HG03378 (cell line): ENCODE measurements at regions not wholly inside any gene's neighbourhood (a gene's known extent, or its start where the extent isn't known, plus 50 kb on each side); places are given as distances from the start of the nearest gene placed in this dataset.

ENCODE experiments used
- ATAC-seq: cut with Tn5 transposase; IDR thresholded peaks from one replicate; pipeline ENCODE4 v1.9.1; 2021; ENCODE audit warnings: mild to moderate bottlenecking, moderate library complexity; ENCODE audit not compliant: unreplicated experiment

- ATAC-seq = no peak
Measured at GRCh38 chr6:23002044-23002619, 432.8 kb downstream of the HDGFL1 start.

- no peak for ATAC-seq
Measured at GRCh38 chr6:23003671-23004467, 434.5 kb downstream of the HDGFL1 start.

GRCh38 chr6:23006656-23007055 lies 437.3 kb downstream of the HDGFL1 start:
- no peak for ATAC-seq

- no peak for ATAC-seq
Measured at GRCh38 chr6:23011615-23012014, 442.2 kb downstream of the HDGFL1 start.

- ATAC-seq = no peak
Measured at GRCh38 chr6:23013776-23014175, 444.4 kb downstream of the HDGFL1 start.

- ATAC-seq = no peak
Measured at GRCh38 chr6:23016696-23017095, 447.3 kb downstream of the HDGFL1 start.

- ATAC-seq = no peak
Measured at GRCh38 chr6:23021487-23021886, 452.1 kb downstream of the HDGFL1 start.

GRCh38 chr6:23027281-23027680 lies 457.9 kb downstream of the HDGFL1 start:
- ATAC-seq = no peak

GRCh38 chr6:23031986-23032385 lies 462.6 kb downstream of the HDGFL1 start:
- no peak for ATAC-seq

GRCh38 chr6:23034926-23035325 lies 465.6 kb downstream of the HDGFL1 start:
- no peak for ATAC-seq

GRCh38 chr6:23036406-23036983 lies 467.1 kb downstream of the HDGFL1 start:
- no peak for ATAC-seq

- no peak for ATAC-seq
Measured at GRCh38 chr6:23040899-23041298, 471.5 kb downstream of the HDGFL1 start.

- ATAC-seq = no peak
Measured at GRCh38 chr6:23045280-23045679, 475.9 kb downstream of the HDGFL1 start.

- ATAC-seq = no peak
Measured at GRCh38 chr6:23055523-23055922, 486.2 kb downstream of the HDGFL1 start.

GRCh38 chr6:23073821-23074220 lies 504.5 kb downstream of the HDGFL1 start:
- no peak for ATAC-seq

- no peak for ATAC-seq
Measured at GRCh38 chr6:23077772-23078171, 508.4 kb downstream of the HDGFL1 start.

- ATAC-seq = no peak
Measured at GRCh38 chr6:23081701-23082100, 512.3 kb downstream of the HDGFL1 start.

GRCh38 chr6:23086100-23086499 lies 516.7 kb downstream of the HDGFL1 start:
- ATAC-seq = no peak

- ATAC-seq = no peak
Measured at GRCh38 chr6:23087471-23087870, 518.1 kb downstream of the HDGFL1 start.

GRCh38 chr6:23088761-23089160 lies 519.4 kb downstream of the HDGFL1 start:
- ATAC-seq = no peak

- no peak for ATAC-seq
Measured at GRCh38 chr6:23089981-23090380, 520.6 kb downstream of the HDGFL1 start.

GRCh38 chr6:23091795-23092194 lies 522.4 kb downstream of the HDGFL1 start:
- ATAC-seq = no peak
